C4-2B (cell line): ENCODE measurements at regions not wholly inside any gene's neighbourhood (a gene's known extent, or its start where the extent isn't known, plus 50 kb on each side); places are given as distances from the start of the nearest gene placed in this dataset.

Experiments used
- H3K27ac ChIP-seq: fragments of 450-650 bp; 2 replicates; pipeline ENCODE4 v1.5.1; 2017
- ZFX ChIP-seq: fragments of 450-650 bp; IDR thresholded peaks from 2 replicates; pipeline ENCODE4 v1.6.1; 2017
- TF ChIP-seq, protein P1 (sequence below): fragments of 450-650 bp; conservative IDR thresholded peaks from 2 replicates; pipeline ENCODE4 v1.5.1; 2017; ENCODE audit warnings: mild to moderate bottlenecking

DNA sequence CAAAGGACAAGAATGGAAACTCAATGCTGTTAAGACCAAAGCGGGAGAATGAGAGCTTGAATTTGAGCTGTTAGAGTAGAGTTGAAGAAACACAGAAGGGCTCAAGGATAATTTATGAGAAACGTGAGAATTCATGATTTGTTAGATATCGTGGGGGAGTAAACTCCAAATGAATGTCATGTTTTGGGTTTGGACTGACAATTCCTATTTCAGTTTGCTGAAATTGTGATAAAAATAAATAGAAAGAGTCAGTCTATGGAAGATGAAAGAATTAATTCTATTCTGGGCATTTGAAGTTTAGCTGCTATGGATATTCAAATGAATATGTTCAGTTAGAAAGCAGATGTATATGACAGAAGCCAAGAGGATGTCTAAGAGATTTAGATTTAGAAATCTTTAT lies 723.4 kb upstream of the PIK3C3 start:
- no peak overlapping the region for H3K27ac ChIP-seq

DNA sequence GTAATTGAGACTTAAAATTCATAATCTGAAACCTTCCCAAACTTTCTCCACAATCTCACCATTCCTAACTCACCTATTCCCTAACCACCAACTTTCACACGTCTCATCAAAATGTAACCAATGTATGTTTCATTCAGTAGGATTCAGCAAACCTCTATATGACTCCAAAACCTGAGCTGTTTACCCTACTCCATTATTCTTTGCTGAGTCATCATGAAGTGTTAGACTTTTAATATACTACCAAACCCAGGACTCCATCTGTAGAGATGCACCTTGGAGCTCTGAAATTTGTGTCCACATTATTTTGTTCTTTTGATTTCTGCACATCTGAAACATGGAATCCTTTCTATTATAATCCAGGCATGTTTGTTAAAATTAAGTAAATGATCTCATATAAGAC lies 727.0 kb upstream of the PIK3C3 start:
- H3K27ac ChIP-seq = no peak overlapping the region
- TF ChIP-seq, protein P1, sequence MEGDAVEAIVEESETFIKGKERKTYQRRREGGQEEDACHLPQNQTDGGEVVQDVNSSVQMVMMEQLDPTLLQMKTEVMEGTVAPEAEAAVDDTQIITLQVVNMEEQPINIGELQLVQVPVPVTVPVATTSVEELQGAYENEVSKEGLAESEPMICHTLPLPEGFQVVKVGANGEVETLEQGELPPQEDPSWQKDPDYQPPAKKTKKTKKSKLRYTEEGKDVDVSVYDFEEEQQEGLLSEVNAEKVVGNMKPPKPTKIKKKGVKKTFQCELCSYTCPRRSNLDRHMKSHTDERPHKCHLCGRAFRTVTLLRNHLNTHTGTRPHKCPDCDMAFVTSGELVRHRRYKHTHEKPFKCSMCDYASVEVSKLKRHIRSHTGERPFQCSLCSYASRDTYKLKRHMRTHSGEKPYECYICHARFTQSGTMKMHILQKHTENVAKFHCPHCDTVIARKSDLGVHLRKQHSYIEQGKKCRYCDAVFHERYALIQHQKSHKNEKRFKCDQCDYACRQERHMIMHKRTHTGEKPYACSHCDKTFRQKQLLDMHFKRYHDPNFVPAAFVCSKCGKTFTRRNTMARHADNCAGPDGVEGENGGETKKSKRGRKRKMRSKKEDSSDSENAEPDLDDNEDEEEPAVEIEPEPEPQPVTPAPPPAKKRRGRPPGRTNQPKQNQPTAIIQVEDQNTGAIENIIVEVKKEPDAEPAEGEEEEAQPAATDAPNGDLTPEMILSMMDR = no peak
- TF ChIP-seq ZFX = no peak

More for the DNA sequence above, 723.4 kb upstream of the PIK3C3 start:
- TF ChIP-seq, protein P1 = no peak
- no peak for TF ChIP-seq ZFX

DNA sequence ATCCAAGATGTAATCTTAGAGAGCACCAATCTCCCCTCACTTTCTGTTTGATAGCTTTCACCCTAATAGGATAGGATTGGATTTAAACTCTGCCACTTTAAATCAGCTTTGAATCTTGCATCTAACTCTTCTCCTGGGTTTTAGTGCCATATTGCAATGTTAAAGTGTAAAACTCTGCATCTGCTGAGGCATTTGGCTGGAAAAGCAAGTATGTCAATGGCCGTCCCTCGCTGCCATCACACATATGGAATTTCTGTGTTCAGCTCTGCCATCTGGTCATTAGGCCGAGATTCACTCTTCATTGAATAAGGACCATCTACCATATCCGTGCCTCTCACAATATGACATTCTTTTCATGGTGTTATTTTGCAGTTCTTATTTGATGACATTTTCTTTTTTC lies 728.1 kb upstream of the PIK3C3 start:
- TF ChIP-seq ZFX = no peak
- TF ChIP-seq, protein P1 = no peak
- no peak overlapping the region for H3K27ac ChIP-seq

DNA sequence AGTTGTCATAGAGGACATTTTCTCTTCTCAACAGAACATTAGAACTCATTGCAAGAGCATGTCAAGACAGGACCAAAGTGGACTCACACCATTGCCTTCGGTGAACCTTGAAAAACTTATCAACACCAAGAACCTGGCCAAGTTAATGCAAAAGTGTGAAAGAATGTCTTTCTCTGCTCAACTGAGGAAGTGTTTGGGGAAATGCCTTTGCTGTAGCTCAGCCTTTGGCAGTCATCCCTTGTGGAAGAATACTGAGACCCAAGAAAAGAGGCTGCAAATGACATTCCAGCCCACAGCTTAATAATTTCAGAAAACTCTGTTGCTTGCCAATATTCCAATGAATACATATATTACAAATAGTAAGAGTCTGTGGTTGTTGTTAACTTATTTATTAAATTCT lies 728.8 kb upstream of the PIK3C3 start:
- TF ChIP-seq, protein P1 = no peak
- TF ChIP-seq ZFX = no peak
- no peak overlapping the region for H3K27ac ChIP-seq

DNA sequence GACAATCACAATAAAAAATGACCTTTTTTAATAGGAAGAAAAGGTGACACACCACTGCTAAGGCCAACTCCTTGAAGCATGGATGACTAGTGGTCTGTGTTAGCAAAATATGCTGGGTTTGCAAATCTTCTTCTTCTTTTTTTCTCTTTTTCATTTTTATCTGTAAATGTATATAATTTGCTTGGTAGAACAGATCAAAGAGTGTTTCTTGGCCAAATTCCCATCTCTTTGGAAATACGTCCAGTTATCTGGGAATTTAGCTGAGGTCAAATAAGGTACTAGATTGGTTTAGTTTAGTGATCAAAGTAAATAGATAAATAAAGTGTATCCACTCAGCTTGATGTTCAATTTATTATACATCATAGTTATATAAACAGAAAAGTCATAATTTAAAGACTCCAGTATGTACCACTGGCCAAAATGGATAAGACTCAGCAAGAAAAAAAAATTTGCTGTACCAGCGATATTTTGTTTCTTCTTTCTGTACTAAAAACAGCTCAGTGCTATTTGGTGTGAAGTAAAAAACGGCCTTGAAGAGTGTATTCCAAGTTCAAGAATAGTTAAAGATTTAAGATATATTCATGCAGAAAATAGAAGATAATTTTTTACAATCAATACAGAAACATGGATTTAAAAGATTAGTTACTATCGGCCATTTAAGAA lies 738.6 kb upstream of the PIK3C3 start:
- TF ChIP-seq, protein P1 = no peak
- no peak for TF ChIP-seq ZFX
- no peak overlapping the region for H3K27ac ChIP-seq

DNA sequence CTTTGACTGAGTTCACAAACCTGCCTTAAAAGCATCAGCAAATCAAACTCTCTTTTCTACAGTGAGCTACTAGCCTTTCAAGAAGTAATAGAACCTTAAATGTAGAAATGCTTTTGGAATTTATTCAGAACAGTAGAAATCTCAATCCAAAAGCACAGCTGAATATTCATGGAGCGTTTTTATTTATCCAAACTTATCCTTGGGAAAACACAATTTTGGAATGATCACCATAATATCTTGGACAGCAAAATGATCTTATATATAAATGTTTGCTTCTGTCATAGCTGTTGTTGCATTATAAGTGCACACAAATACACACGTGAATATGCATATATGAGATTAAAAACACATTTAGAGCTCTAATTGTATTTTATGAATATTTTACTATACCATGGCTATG lies 747.3 kb upstream of the PIK3C3 start:
- no peak overlapping the region for H3K27ac ChIP-seq
- no peak for TF ChIP-seq ZFX
- TF ChIP-seq, protein P1 = no peak

DNA sequence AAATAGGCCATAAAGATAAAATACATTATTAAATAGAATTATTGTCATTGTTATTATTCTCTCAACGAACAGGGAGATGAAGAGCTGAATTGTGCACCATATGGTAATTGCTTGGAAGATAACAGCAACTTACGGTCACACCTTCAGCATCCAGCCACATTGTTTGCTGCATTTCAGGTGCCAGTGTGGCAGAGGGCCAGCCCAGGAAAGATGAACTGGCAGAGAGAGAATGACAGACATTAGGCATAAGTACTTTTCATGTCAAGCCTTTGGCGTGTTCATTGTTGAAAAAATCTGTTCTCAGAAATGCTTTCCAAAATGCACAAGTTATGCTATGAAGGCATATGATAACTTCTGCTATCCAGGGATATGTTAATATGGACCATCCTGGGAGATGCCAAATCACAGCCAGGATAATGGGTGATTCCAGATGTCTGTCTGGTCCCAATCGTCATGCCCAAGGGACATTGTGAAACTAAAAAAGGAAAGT lies 748.6 kb upstream of the PIK3C3 start:
- TF ChIP-seq ZFX = no peak
- TF ChIP-seq, protein P1 = no peak
- H3K27ac ChIP-seq = no peak overlapping the region
